HL-60 (cell line): ENCODE measurements at regions not wholly inside any gene's neighbourhood (a gene's known extent, or its start where the extent isn't known, plus 50 kb on each side); places are given as distances from the start of the nearest gene placed in this dataset.

Experiments
- GABPA ChIP-seq: IDR thresholded peaks from 2 replicates; pipeline ENCODE4 v1.6.1; 2012; ENCODE audit warnings: low read depth
- POLR2AphosphoS5 ChIP-seq: IDR thresholded peaks from 2 replicates; pipeline ENCODE4 v1.6.1; 2012; ENCODE audit warnings: low read depth
- TF ChIP-seq, protein P1 (sequence below): IDR thresholded peaks from one replicate; pipeline ENCODE4 v1.5.1; 2011; ENCODE audit warnings: low read length, control low read depth, inconsistent platforms; ENCODE audit not compliant: insufficient read depth
- TF ChIP-seq, protein P2 (sequence below): IDR thresholded peaks from 2 replicates; pipeline ENCODE4 v1.6.1; 2012; ENCODE audit warnings: low read depth; ENCODE audit not compliant: insufficient replicate concordance

- TF ChIP-seq, protein P1, sequence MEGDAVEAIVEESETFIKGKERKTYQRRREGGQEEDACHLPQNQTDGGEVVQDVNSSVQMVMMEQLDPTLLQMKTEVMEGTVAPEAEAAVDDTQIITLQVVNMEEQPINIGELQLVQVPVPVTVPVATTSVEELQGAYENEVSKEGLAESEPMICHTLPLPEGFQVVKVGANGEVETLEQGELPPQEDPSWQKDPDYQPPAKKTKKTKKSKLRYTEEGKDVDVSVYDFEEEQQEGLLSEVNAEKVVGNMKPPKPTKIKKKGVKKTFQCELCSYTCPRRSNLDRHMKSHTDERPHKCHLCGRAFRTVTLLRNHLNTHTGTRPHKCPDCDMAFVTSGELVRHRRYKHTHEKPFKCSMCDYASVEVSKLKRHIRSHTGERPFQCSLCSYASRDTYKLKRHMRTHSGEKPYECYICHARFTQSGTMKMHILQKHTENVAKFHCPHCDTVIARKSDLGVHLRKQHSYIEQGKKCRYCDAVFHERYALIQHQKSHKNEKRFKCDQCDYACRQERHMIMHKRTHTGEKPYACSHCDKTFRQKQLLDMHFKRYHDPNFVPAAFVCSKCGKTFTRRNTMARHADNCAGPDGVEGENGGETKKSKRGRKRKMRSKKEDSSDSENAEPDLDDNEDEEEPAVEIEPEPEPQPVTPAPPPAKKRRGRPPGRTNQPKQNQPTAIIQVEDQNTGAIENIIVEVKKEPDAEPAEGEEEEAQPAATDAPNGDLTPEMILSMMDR: no peak
- TF ChIP-seq GABPA (no peak), POLR2AphosphoS5 (no peak)
- TF ChIP-seq, protein P2, sequence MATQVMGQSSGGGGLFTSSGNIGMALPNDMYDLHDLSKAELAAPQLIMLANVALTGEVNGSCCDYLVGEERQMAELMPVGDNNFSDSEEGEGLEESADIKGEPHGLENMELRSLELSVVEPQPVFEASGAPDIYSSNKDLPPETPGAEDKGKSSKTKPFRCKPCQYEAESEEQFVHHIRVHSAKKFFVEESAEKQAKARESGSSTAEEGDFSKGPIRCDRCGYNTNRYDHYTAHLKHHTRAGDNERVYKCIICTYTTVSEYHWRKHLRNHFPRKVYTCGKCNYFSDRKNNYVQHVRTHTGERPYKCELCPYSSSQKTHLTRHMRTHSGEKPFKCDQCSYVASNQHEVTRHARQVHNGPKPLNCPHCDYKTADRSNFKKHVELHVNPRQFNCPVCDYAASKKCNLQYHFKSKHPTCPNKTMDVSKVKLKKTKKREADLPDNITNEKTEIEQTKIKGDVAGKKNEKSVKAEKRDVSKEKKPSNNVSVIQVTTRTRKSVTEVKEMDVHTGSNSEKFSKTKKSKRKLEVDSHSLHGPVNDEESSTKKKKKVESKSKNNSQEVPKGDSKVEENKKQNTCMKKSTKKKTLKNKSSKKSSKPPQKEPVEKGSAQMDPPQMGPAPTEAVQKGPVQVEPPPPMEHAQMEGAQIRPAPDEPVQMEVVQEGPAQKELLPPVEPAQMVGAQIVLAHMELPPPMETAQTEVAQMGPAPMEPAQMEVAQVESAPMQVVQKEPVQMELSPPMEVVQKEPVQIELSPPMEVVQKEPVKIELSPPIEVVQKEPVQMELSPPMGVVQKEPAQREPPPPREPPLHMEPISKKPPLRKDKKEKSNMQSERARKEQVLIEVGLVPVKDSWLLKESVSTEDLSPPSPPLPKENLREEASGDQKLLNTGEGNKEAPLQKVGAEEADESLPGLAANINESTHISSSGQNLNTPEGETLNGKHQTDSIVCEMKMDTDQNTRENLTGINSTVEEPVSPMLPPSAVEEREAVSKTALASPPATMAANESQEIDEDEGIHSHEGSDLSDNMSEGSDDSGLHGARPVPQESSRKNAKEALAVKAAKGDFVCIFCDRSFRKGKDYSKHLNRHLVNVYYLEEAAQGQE: no peak
Observed at GRCh38 chr3:10665592-10665991, 150.4 kb upstream of the SLC6A11 start.
